Putamen (tissue), 1 donor: ENCODE measurements at regions not wholly inside any gene's neighbourhood (a gene's known extent, or its start where the extent isn't known, plus 50 kb on each side); places are given as distances from the start of the nearest gene placed in this dataset.

ENCODE experiments used
- DNase-seq: peaks from one replicate; pipeline ENCODE4 v3.0.0-alpha.2; 2016; ENCODE audit warnings: low spot score

DNA sequence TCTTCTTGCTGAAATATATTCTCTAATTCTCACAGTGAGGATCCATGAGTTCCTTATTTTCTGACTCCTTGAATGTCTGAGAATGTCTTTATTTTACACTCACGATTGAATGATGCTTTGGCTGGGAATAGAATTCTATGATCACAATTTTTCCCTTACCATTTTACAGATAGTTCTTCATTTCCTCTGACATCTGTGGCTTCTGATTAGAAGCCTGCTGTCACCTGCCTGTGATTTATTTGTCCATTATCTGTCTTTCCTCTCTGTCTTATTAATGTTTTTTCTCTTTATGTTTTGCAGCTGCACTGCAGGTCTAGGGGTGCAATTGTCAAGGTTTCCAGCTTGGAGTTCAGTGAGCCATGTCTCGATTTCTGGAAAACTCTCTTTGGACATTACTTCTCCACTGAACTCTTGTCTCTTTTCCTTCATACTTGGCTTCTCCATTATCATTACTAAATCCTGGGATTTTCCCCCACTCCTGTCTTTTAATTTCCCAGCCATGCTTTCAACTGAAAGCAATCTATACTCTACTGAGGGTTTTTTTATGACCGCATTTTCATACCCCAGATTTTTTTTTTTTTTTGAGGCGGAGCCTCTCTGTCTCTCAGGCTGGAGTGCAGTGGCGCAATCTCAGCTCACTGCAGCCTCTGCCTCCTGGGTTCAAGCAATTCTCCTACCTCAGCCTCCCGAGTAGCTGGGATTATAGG, 85.8 kb upstream of the PRNP start:
- no peak for DNase-seq

DNA sequence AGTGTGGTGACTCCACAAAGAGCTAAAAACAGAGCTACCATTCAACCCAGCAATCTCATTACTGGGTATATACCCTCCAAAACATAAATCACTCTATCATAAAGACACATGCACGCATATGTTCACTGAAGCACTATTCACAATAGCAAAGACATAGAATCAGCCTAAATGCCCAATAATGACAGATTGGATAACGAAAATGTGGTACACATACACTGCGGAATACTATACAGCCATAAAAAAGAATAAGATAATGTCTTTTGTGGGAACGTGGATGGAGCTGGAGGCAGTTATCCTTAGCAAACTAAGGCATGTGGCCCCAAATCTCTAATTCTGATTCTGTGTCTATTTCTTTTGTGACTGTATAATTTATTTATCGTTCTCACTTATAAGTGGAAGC, 89.0 kb upstream of the PRNP start:
- DNase-seq: no peak

DNA sequence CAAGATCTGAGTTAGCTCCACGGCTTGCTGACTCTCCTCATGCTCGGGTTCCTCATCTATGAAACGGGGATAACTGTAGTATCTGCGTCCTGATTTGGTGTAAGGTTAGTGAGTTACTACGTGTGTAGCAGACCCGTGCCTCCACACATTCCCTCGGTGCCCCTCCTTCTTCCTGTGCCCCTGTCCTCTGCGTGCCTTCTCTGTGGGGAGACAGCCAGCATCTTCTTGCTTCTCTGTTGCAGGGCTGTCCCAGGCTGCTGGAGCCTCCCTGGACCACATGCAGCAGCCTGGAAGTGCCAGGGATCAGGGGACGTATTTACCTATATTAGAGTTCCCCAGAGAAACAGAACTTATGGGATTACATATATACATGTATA, 93.1 kb upstream of the PRNP start:
- DNase-seq: no peak

DNA sequence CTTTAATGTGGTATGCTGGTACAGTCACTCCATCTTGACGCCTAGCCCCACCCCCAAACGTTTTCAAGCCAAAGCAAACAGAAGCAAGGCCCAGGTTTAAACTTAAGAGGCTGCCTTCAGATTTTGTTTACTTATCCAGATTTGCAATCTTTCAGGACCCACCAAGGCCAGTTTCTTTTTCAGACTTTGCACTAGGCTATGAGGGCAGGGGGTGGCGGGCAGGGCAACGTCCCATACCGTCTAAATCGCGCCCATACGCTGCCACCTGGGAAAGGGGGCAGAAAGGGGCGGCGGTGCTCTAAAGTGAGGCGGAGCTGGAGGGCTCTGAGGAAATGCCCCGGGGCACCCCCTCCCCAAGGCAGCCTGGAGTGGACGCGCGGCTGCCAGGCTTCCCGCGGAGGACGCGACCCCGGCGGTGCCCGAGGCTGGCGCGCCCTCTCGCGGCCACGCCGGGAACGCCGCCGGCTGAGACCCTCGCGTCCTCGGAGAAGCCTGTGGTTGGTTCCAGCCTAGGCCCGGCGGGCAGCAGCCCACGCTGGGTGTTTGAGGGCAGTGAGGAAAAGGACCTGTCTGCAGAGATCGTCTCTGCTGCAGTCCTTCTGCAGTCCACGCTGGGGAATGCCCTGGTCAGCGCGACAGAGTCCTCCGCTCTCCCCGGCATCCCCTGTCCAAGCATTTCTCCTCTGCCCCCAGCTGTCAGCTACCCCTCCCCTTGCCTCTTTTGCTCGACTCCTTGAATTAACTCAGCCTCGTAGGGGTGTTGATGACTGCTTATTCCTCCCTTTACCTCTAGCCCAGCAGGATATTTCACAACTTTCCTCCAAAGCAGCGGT, 93.7 kb upstream of the PRNP start:
- no peak for DNase-seq

DNA sequence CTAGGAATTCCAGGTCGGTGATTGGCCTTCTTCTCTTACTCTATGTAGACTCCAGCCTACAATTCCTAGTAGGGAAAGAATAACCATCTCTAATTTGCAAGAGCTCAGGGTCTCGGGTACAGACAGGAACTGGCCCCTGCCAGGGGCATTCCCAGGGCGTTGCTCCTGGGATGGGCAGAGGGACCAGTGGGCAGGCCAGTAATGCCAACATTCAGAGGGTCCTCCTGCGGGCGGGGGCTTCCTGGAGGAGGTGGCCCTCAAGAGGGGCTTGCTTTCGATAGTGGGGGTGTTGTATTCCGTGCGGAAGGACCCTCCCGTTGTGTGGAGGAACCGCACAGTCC, 94.3 kb upstream of the PRNP start:
- no peak for DNase-seq

DNA sequence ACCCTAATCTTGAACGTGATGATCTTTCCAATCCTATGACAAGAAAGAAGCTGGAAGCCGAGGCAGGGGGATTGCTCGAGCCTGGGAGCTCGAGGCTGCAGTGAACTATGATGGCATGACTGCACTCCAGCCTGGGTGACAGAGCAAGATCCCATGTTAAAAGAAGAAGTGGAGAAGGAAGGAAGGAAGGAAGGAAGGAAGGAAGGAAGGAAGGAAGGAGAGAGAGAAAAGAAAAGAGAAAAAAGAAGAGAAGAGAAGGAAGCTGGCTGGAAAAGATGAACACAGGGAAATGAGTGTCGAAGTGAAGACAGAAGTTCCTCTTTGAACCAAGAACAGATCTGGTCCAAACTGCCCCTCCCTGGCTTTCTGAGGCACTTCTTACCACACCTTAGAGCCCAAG, 100.5 kb upstream of the PRNP start:
- DNase-seq: no peak

DNA sequence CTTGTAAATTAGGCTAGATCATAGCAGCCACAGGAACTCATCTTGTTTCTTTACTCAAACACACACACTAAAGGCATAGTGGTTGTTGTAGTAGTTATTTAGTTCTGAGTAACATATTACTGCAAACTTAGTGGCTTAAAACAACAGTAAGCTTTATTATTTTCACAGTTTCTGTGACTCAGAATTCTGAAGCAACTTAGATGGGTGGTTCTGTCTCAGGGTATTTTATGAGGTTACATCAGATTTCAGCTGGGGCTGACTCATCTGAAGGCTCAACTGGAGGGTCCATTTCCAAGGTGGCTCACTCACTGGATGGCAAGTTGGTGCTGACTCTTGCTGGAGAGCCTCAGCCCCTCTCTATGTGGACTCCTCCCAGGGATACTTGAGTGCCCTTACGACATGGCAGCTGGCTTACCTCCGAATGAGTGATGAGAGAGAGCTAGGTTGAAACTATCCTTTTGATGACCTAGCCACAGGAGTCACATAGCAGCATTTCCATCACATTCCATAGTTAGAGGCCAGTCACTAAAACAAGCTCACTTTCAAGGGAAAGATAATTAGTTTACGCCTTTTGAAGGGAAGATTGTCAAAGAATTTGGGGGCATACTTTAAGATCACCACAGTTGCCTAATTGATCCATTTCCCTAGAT, 101.0 kb upstream of the PRNP start:
- no peak for DNase-seq

DNA sequence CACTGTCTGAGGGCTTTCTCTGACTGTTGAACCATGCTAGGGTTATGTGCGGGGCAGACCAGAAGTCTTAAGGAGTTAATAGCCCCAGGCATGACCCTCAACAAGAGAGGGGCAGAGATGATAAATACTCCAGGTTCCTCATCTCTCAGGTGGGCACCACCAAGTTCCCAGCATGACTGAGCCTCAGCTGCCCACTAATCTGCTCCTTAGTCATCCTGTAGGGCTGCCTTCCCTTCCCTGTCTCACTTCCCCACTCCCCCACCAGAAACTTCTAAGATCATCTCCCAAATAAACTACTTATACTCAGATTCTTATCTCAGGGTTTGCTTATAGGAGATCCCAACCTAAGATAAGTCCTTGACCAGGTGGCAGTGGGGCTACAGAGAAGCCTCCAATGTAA, 101.7 kb upstream of the PRNP start:
- DNase-seq: no peak

DNA sequence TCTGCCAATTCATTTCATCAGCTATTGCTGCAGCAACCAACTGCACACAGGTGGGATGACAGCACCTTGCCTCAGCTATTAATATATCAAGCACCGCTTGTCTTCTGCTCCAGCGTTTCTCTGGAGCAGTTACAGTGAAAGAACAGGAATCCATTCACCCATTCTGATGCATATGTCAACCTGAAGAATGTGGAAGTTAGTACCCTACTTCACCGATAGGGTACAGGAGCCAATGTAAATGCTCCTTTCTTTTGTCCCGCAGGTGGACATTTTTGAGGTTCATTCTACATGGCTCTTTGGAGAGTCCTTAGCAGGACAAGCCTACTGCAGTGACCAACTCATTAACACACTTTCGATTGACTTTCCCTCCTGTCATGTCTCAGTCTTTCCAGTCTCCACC, 104.4 kb upstream of the PRNP start:
- DNase-seq: no peak

DNA sequence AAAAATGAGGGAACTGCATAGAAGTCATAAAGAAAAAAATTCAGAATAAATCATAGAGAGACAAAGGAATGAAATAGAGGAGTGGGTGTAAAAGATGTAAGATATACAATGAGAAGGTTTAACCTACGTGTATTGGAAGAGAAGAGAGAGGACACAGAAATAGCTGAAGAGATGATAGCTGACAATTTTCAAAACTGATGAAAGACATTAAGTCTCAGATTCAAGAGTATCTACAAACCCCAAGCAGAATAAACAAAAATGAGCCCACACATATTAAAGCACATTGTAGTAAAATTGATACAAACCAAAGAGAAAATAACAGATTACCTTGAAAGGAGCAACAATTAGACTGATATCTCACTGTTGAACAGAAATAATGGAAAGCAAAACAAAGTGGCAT, 107.9 kb upstream of the PRNP start:
- no peak for DNase-seq

DNA sequence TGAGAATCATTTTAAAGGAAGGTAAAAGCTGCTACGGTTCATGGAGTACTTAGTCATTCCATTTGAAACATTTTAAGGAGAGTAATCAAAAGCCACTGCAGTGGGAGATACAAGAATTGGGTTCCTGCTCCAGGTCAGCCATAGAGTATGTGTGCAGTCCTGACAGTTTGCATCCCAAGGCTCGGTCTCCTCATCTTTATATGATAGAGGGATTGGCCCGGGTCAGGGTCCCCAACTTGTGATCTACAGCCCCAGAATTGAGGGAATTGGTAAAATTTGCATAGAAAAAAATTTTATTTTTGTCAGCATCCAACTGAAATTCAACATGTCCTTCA, 111.9 kb upstream of the PRNP start:
- DNase-seq: no peak

DNA sequence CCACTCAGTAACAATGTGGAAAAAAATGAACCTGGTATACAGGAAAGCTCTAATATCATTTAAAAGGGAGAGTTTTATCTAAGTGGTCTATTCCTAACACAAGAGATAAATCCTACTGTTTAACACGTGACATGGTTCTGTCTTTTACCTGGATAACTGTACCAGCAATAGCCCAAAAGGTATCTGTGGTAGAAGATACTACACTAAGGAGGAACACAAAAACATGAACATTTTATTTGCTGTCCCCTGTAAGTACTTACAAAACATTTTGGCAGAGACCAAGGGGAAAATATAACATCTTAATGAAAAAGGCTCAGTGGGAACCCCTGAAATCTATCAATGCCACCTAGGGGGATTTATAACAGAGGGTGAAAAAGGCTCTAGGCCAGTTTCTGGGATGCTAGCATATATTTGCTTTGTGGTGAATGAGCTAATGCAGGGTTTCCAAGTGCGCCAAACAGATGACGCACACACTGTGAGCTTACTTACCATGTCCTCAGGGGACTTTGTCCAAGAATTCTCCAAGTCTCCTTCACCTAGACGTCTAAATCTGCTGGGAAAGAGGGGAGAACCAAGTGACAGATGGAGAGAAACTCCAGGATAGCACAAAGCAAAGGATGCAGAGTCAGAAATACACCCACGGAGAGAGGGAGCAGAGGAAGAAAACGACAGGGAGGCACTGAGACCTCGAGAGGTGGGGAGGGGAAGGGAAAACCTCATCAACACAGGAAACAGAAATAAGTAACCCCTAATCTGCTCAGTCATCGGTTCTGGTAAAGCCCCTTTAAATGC, 112.5 kb upstream of the PRNP start:
- DNase-seq: no peak

DNA sequence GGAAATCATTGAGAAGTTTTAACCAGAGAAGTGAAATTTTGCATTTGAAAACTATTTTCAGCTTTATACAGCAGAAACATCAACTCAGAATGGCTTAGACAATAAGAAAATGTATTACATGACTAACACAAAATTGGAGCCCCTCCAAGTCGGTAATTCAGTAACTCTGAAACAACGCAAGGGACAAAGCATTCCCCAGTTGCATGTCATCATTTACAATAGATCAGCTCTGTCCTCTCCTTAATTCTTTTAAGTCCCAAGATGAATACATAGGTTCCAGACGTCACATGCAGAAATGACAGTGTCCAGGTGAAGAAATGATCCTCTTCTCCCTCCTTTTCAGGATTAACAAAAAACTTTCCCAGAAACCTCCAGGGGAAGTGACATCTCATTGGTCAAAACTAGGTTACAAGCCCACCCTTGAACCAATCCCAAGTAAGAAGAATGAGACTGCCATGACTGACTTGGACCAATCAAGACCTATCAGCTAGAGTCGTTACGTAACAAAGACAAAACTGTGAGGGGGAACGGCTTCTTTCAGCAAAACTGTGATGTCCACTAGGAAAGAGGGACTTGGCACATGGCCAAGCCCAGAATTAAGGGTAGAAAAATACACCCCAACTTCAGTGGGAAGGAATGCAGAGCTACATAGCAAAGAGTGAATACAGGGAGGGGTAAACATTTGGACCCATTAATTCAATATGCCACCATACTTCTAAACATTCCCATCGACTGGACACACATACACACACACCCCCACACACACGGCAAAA, 114.3 kb upstream of the PRNP start:
- no peak for DNase-seq

DNA sequence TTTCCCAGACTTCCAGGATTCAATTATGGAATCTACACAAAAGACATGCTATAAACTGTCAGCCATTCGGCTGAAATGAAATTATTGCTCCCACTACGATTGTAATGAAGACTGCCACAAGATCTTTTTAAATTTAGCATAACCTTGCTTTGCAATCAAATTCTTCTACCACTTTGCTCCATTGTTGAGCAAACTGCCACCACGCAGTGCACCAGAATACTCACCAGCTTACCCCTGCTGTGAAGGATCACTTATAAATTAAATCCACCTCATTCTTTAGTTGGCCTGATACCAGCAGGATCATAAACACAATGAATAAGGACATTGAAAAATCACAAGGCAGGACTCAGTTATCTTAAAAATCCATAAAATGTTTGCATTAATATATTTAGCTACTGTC, 116.4 kb upstream of the PRNP start:
- no peak for DNase-seq

DNA sequence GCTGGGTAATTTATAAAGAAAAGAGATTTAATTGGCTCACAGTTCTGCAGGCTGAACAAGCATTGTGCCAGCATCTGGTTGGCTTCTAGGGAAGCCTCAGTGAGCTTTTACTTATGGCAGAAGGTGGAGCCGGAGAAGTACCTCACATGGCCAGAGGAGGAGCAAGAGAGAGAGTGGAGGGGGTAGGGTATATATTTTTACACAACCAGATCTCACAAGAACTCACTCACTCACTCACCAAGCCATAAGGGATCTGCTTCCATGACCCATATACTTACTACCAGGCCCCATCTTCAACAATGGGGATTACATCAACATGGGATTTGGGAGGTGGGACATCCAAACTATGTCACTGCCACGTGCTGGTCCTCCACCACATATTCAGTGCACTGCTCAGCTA, 117.2 kb upstream of the PRNP start:
- no peak for DNase-seq

DNA sequence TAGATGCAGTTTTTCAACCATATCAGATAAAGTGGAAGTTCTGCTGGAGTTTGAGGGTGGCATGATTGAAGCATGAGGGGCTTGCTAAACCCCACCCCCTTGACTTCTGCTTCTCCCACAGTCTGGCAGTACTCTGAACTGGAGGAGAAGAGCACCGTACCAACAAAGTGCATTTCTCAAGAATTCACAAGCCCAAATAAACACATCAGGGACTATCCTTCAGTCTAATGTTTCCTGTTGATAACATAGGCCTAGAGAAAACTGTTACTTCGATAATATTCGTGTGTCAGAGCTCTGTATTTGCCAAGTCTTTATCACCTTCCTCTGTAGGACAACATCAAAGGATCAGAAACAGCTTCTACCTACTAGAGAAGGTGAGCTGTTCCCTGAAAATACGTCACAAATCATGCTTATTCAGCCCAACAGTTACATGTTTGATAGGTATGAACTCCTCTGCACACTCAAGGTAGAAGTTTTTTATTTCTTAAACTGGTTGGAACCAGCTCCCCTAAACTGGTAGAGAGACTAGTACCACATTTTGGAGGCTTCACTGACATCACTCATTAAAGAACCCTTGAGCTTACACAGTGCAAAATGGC, 117.8 kb upstream of the PRNP start:
- DNase-seq: no peak

DNA sequence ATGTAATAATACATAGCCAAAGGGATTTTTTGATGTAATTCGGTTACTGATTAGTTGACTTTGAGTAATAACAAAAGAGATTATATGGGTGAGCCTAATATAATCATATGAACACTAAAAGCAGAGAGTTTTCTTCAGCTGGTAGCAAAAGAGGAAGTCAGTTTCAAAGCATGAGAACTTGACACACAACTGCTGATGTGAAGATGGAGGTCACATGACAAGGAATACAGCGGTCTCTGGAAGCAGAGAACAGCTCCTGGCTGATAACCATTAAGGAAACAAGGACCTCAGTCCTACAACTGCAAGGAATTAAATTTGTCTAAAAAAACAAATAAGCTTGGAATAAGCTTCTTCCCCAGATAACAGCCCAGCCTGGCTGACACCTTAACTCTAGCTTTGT, 119.1 kb upstream of the PRNP start:
- no peak for DNase-seq

DNA sequence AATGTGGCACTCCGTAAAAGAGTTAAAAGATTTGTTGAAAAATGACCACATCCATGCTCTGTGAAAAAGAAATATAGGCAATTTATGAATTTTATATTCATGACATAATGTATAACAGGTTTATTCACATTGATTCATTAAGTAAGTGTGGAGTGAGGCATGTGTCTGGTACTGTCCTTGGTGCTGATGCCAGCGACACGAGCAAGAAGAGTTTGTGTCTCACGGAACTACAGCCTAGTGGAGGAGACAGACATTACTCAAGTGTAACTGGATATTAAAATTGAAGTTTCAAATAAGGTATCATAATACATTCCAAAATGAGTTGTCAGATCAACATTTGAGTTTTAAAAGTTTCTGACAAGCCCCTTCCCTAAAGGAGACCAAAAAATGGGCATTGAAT, 122.7 kb upstream of the PRNP start:
- DNase-seq: no peak

DNA sequence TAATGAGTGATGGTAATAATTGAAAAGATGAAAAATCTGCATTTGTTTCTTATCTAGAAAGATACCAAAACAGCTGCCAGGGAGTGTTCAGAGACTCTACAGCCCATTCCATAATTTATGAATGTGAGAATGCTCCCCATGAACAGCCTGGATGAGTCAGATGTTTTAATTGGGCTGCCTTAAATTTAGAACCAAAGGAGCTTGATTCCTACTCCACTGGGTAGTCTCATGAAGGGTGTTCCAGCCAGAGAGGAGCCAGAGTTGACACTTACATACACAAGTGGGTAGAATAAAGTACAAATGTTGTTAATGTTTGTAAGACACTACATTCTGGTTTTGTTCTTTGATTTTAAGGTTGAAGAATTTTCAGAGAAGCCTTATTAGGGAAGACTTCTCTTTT, 123.2 kb upstream of the PRNP start:
- DNase-seq: no peak

DNA sequence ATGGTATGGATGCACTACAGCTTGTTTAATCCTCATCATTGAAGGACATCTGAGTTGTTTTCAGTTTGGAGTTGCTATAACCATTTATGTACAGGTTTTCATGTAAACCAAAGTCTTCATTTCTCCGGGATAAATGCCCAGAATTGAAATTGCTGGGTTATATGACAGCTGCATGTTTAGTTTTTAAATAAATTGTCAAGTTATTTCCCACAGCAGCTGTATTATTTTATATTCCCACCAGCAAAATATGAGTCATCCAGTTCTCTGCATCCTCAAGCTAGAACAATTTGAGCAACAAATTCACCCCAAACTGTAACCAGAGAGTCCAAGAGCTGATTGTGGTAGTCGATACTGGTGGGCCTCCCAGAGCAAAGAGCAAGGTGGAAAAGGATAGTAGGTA, 125.6 kb upstream of the PRNP start:
- no peak for DNase-seq

DNA sequence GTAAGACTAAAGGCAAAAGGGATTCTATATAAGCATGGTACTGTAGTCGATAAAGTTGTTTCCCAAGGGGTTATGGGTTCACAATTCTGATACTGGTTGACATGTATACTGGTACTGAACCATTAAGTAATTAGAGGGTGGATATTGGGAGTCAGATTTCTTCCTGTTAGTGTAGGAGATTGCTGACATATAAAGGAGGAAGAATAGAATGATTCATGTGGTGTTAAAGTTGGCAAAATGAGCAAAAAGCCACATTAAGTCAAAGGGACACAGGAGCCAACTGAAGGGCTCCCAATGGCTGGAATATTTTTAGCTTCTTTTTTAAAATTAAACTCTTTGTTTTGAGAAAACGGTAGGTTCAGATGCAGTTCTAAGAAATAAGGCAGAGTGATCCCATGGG, 126.3 kb upstream of the PRNP start:
- no peak for DNase-seq

DNA sequence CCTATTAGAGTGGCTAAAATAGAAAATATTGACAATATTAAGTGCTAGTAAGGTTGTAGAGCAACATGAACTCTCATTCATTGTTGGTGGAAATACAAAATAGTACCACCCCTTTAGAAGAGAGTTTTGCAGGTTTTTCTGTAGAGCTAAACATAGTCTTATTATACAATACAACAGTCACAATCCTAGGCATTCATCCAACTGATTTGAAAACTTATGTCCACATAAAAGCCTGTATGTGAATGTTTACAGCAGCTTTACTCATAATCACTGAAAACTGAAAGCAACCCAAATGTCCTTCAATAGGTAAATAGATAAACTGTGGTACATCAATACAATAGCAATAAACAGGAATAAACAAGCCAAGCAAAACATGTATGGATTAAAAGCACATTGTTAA, 127.2 kb upstream of the PRNP start:
- DNase-seq: no peak
